Nephron (organoid): ENCODE measurements at regions not wholly inside any gene's neighbourhood (a gene's known extent, or its start where the extent isn't known, plus 50 kb on each side); places are given as distances from the start of the nearest gene placed in this dataset.
"Not testable (repeated sequence)": the region's sequence is repeated elsewhere in the genome, so short reads cannot be mapped to it uniquely, and the experiment has no call there.

Experiments used
- H3K27ac Mint-ChIP-seq, 3 experiments: 2 replicates each; pipeline ENCODE4 v1.8.0; 2020; ENCODE audit warnings: mixed read lengths in 3 of 3, mild to moderate bottlenecking in 2 of 3, moderate library complexity in 1 of 3
- H3K27me3 Mint-ChIP-seq: 2 replicates; pipeline ENCODE4 v1.8.0; 2021; ENCODE audit warnings: low read depth, mild to moderate bottlenecking, moderate library complexity, mixed read lengths
- H3K36me3 Mint-ChIP-seq: 2 replicates; pipeline ENCODE4 v1.8.0; 2020; ENCODE audit warnings: low read depth, mixed read lengths
- H3K4me1 Mint-ChIP-seq: 2 replicates; pipeline ENCODE4 v1.8.0; 2020; ENCODE audit warnings: mixed read lengths
- H3K4me3 Mint-ChIP-seq, 3 experiments: 2 replicates each; pipeline ENCODE4 v1.8.0; 2020; ENCODE audit warnings: mild to moderate bottlenecking in 3 of 3, mixed read lengths in 3 of 3, moderate library complexity in 2 of 3
- H3K9me3 Mint-ChIP-seq: 2 replicates; pipeline ENCODE4 v1.8.0; 2020; ENCODE audit warnings: mixed read lengths
- TF ChIP-seq, protein P1 (sequence below), 3 experiments: fragments of 200-600 bp; sonication (generic); IDR thresholded peaks; one replicate each; pipeline ENCODE4 v1.5.0; 2021; ENCODE audit warnings: antibody characterized with exemption in 3 of 3; ENCODE audit not compliant: unreplicated experiment in 3 of 3

DNA sequence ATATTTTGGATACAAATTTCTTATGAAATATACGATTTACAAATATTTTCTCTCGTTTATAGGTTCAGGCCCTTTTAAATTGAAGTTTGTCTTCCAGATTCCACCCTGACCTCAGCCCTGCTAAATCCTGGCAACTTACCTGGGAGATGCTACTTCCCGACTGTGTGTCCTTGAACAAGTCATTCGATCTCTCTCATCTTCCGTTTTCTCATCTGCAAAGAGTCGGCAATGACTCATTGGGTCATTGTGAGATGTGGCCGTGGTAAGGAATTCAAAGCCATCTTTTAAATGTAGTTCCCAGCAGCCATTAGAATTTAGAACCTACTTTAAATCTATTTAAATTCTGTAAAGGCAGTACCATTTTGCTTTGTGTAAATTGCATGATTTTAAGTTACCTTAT lies 72.5 kb downstream of the LHX2 start:
- Mint-ChIP-seq H3K27ac (no peak overlapping the region), H3K27me3 (peaks cover 26% of the 10 kb centered on the region), H3K4me3 (no peak overlapping the region), H3K36me3 (no peaks in the 10 kb centered on the region), H3K9me3 (peaks cover 8% of the 10 kb centered on the region), H3K4me1 (peaks cover 7% of the 10 kb centered on the region)
- TF ChIP-seq, protein P1, sequence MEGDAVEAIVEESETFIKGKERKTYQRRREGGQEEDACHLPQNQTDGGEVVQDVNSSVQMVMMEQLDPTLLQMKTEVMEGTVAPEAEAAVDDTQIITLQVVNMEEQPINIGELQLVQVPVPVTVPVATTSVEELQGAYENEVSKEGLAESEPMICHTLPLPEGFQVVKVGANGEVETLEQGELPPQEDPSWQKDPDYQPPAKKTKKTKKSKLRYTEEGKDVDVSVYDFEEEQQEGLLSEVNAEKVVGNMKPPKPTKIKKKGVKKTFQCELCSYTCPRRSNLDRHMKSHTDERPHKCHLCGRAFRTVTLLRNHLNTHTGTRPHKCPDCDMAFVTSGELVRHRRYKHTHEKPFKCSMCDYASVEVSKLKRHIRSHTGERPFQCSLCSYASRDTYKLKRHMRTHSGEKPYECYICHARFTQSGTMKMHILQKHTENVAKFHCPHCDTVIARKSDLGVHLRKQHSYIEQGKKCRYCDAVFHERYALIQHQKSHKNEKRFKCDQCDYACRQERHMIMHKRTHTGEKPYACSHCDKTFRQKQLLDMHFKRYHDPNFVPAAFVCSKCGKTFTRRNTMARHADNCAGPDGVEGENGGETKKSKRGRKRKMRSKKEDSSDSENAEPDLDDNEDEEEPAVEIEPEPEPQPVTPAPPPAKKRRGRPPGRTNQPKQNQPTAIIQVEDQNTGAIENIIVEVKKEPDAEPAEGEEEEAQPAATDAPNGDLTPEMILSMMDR (IDR thresholded peaks at IDR 0.05; ENCODE audit: unreplicated experiment in 3 of 3): no peak

DNA sequence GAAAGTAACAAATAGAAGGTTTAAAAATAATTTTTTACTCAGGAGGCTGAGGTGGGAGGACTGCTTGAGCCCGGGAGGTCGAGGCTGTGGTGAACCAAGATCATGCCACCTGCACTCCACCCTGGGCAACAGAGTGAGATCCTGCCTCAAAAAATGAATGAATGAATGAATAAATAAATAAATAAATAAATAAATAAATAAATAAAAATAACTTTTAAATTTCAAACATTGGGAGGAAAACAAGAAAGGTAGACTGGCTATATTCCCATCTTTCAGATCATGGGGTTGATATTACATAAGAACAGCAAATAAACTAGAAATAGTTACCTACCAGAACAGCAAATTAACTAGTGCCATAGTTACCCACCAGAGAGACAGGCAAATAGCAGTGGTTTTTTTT lies 75.7 kb downstream of the LHX2 start:
- Mint-ChIP-seq H3K9me3 (peaks cover 11% of the 10 kb centered on the region), H3K27me3 (peaks cover 23% of the 10 kb centered on the region), H3K27ac (no peak overlapping the region), H3K4me3 (no peak overlapping the region), H3K36me3 (no peaks in the 10 kb centered on the region), H3K4me1 (no peaks in the 10 kb centered on the region)
- TF ChIP-seq, protein P1 (IDR thresholded peaks at IDR 0.05; ENCODE audit: unreplicated experiment in 3 of 3): no peak

GRCh38 chr9:124088476-124088837 lies 76.9 kb downstream of the LHX2 start:
- Mint-ChIP-seq H3K9me3 (peaks cover 16% of the 10 kb centered on the region), H3K27me3 (peaks cover 27% of the 10 kb centered on the region), H3K4me1 (no peaks in the 10 kb centered on the region), H3K27ac (no peak overlapping the region), H3K4me3 (no peak overlapping the region), H3K36me3 (no peaks in the 10 kb centered on the region)
- TF ChIP-seq, protein P1 (IDR thresholded peaks at IDR 0.05; ENCODE audit: unreplicated experiment in 3 of 3): no peak

- H3K36me3 Mint-ChIP-seq, H3K4me1 Mint-ChIP-seq, H3K27ac Mint-ChIP-seq, H3K4me3 Mint-ChIP-seq: not testable (repeated sequence)
- Mint-ChIP-seq H3K27me3 (peaks cover 32% of the 10 kb centered on the region), H3K9me3 (peaks cover 16% of the 10 kb centered on the region)
Measured at GRCh38 chr9:124089631-124090488, 78.3 kb downstream of the LHX2 start.

DNA sequence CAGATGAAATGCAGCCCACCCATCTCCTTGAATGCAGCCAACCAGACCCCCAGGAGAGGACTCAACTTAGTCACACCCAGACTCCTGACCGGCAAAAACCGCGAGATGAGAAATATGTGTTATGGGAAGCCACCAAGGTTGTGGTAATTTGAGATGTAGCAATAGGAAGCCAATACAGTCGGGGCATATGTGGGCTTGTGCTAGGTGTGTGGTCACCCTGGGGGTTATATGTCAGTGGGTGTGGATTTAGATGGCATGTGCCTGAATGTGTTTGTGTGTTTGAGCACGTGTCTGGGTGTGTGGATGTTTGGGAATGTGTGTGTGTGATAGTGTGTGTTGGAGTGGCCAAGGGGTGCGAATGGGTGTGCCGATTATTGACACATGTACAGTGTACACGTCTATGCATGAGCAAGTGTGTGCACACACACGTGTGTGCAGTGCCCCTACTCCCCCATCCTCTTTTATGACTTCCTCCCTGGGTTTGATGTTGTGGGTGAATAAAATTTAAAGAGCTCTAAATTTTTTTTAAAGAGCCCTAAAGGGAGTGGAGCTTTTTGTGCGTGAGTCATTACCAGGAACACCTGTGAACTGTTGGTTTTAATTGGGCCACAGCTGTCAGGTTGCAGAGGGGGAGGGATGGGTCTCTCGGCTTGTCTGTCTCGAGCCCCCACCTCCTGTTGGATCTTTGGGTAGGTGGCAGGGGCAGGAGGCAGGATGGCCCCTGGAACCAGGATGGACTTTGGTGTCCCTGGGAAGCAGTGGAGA lies 86.8 kb downstream of the LHX2 start:
- Mint-ChIP-seq H3K27ac (no peak overlapping the region), H3K9me3 (peaks cover 4% of the 10 kb centered on the region), H3K36me3 (no peaks in the 10 kb centered on the region), H3K27me3 (peaks cover 59% of the 10 kb centered on the region), H3K4me3 (no peak overlapping the region), H3K4me1 (no peaks in the 10 kb centered on the region)
- TF ChIP-seq, protein P1 (IDR thresholded peaks at IDR 0.05; ENCODE audit: unreplicated experiment in 3 of 3): no peak

DNA sequence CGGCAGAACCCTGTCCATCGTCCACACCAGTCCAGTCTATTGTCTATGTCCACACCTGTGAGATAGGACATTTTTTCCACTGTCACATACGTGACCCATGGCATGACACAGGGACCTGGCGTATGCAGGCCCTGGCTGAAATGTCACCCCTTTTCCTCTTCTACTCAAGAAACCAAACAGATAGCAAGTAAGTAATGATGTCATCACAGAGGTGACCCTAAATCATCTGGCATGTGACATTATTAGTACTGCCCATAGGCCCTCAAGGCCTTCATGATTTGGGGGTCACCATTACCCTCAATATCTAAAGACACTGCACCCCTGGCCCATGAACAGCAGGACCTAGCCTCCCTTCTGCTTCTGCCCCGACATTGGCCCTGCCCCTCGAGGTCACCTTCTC lies 88.3 kb downstream of the LHX2 start:
- no peaks in the 10 kb centered on the region for H3K4me1 Mint-ChIP-seq
- no peak overlapping the region for H3K27ac Mint-ChIP-seq
- H3K36me3 Mint-ChIP-seq: no peaks in the 10 kb centered on the region
- H3K4me3 Mint-ChIP-seq: no peak overlapping the region
- peaks cover 4% of the 10 kb centered on the region for H3K9me3 Mint-ChIP-seq
- H3K27me3 Mint-ChIP-seq: peaks cover 55% of the 10 kb centered on the region
- TF ChIP-seq, protein P1 (IDR thresholded peaks at IDR 0.05; ENCODE audit: unreplicated experiment in 3 of 3): no peak
